HG03469 (cell line): ENCODE measurements at regions not wholly inside any gene's neighbourhood (a gene's known extent, or its start where the extent isn't known, plus 50 kb on each side); places are given as distances from the start of the nearest gene placed in this dataset.

Experiments
- ATAC-seq: cut with Tn5 transposase; IDR thresholded peaks from one replicate; pipeline ENCODE4 v1.9.1; 2021; ENCODE audit warnings: mild to moderate bottlenecking, moderate library complexity, moderate number of reproducible peaks; ENCODE audit not compliant: unreplicated experiment

GRCh38 chr5:21185536-21185935 lies 1197.5 kb upstream of the CDH18 start:
- ATAC-seq: no peak

- no peak for ATAC-seq
These were observed 1196.6 kb upstream of the CDH18 start for GRCh38 chr5:21184581-21184980.

- no peak for ATAC-seq
These were observed 1193.7 kb upstream of the CDH18 start for GRCh38 chr5:21181609-21182125.

- no peak for ATAC-seq
These were observed 1185.5 kb upstream of the CDH18 start for GRCh38 chr5:21173526-21173925.

GRCh38 chr5:21173036-21173435 lies 1185.0 kb upstream of the CDH18 start:
- ATAC-seq: no peak

GRCh38 chr5:21171038-21171437 lies 1183.0 kb upstream of the CDH18 start:
- no peak for ATAC-seq

- no peak for ATAC-seq
These were observed 1180.6 kb upstream of the CDH18 start for GRCh38 chr5:21168557-21168956.

- ATAC-seq: no peak
These were observed 1177.3 kb upstream of the CDH18 start for GRCh38 chr5:21165344-21165743.

- no peak for ATAC-seq
These were observed 1176.4 kb upstream of the CDH18 start for GRCh38 chr5:21164425-21164824.

GRCh38 chr5:21159510-21160059 lies 1171.6 kb upstream of the CDH18 start:
- ATAC-seq: no peak

- no peak for ATAC-seq
These were observed 1166.5 kb upstream of the CDH18 start for GRCh38 chr5:21154526-21154925.

- no peak for ATAC-seq
These were observed 1164.6 kb upstream of the CDH18 start for GRCh38 chr5:21152611-21153010.

GRCh38 chr5:21145376-21145775 lies 1157.4 kb upstream of the CDH18 start:
- no peak for ATAC-seq

- no peak for ATAC-seq
These were observed 1155.7 kb upstream of the CDH18 start for GRCh38 chr5:21143686-21144085.

- ATAC-seq: no peak
These were observed 1154.8 kb upstream of the CDH18 start for GRCh38 chr5:21142791-21143190.

GRCh38 chr5:21140987-21141386 lies 1153.0 kb upstream of the CDH18 start:
- no peak for ATAC-seq

GRCh38 chr5:21126236-21126635 lies 1138.2 kb upstream of the CDH18 start:
- no peak for ATAC-seq

- no peak for ATAC-seq
These were observed 1137.4 kb upstream of the CDH18 start for GRCh38 chr5:21125238-21125983.

GRCh38 chr5:21121213-21121612 lies 1133.2 kb upstream of the CDH18 start:
- ATAC-seq: no peak

- ATAC-seq: no peak
These were observed 1109.7 kb upstream of the CDH18 start for GRCh38 chr5:21097661-21098060.

- no peak for ATAC-seq
These were observed 1106.6 kb upstream of the CDH18 start for GRCh38 chr5:21094619-21095018.

GRCh38 chr5:21087766-21088165 lies 1099.8 kb upstream of the CDH18 start:
- ATAC-seq: no peak

GRCh38 chr5:21085791-21086190 lies 1097.8 kb upstream of the CDH18 start:
- no peak for ATAC-seq
